K562 (cell line): ENCODE measurements at regions not wholly inside any gene's neighbourhood (a gene's known extent, or its start where the extent isn't known, plus 50 kb on each side); places are given as distances from the start of the nearest gene placed in this dataset.

Source experiments
- CHD7 ChIP-seq: fragments of 200-600 bp; sonication (generic); IDR thresholded peaks from one replicate; pipeline ENCODE4 v1.6.1; 2012; ENCODE audit warnings: mild to moderate bottlenecking, low read depth, low read length, inconsistent platforms
- SAFB2 ChIP-seq: fragments of 200-400 bp; formaldehyde crosslinking; IDR thresholded peaks from 2 replicates; pipeline ENCODE4 v1.6.1; 2018; ENCODE audit warnings: borderline replicate concordance, low read length, low read depth, moderate library complexity; ENCODE audit not compliant: severe bottlenecking
- ZNF165 ChIP-seq: fragments of 250-450 bp; sonication (Bioruptor Pico); IDR thresholded peaks from 2 replicates; pipeline ENCODE4 v1.4.0; 2020; ENCODE audit warnings: borderline replicate concordance

GRCh38 chrX:43345166-43345565 is 310.9 kb upstream of the MAOA start (continued):
- no peak for TF ChIP-seq CHD7
- TF ChIP-seq ZNF165 (CRISPR knock-in tag), result no peak
- TF ChIP-seq SAFB2, result no peak
- TF ChIP-seq, all 486 proteins: peak for 0
